ENCODE measurements at regions not wholly inside any gene's neighbourhood (a gene's known extent, or its start where the extent isn't known, plus 50 kb on each side); places are given as distances from the start of the nearest gene placed in this dataset.

GRCh38 chr1:208499601-208500000 is 255.4 kb upstream of the PLXNA2 start:
- TF ChIP-seq CTCF (IDR thresholded peaks at IDR 0.05) (no peak), POLR2A (IDR thresholded peaks at IDR 0.05) (no peak)

All from lower leg skin (tissue), 3 donors.